GM18505 (cell line): ENCODE measurements at regions not wholly inside any gene's neighbourhood (a gene's known extent, or its start where the extent isn't known, plus 50 kb on each side); places are given as distances from the start of the nearest gene placed in this dataset.

ENCODE experiments used
- ATAC-seq: cut with Tn5 transposase; IDR thresholded peaks from one replicate; pipeline ENCODE4 v1.9.1; 2021; ENCODE audit not compliant: unreplicated experiment
- POLR2A ChIP-seq: IDR thresholded peaks from 4 replicates; pipeline ENCODE4 v1.6.1; 2011; ENCODE audit warnings: borderline replicate concordance; ENCODE audit not compliant: insufficient read depth, insufficient read length; ENCODE audit errors: extremely low read depth

GRCh38 chr5:6090838-6091237, 287.5 kb downstream of the MED10 start:
- no peak for TF ChIP-seq POLR2A
- ATAC-seq = no peak

- no peak for ATAC-seq
- TF ChIP-seq POLR2A = no peak
These were observed 288.2 kb downstream of the MED10 start for GRCh38 chr5:6090079-6090654.

GRCh38 chr5:6088706-6089105, 289.6 kb downstream of the MED10 start:
- TF ChIP-seq POLR2A = no peak
- no peak for ATAC-seq

GRCh38 chr5:6087576-6087975, 290.8 kb downstream of the MED10 start:
- ATAC-seq = no peak
- TF ChIP-seq POLR2A = no peak

GRCh38 chr5:6086871-6087270, 291.5 kb downstream of the MED10 start:
- no peak for TF ChIP-seq POLR2A
- ATAC-seq = no peak

GRCh38 chr5:6085341-6085860, 292.9 kb downstream of the MED10 start:
- no peak for TF ChIP-seq POLR2A
- ATAC-seq = no peak

- ATAC-seq = no peak
- TF ChIP-seq POLR2A = no peak
These were observed 293.5 kb downstream of the MED10 start for GRCh38 chr5:6084836-6085235.

- no peak for ATAC-seq
- no peak for TF ChIP-seq POLR2A
These were observed 294.0 kb downstream of the MED10 start for GRCh38 chr5:6084376-6084775.

GRCh38 chr5:6083311-6083978, 294.9 kb downstream of the MED10 start:
- no peak for ATAC-seq
- no peak for TF ChIP-seq POLR2A

- no peak for ATAC-seq
- TF ChIP-seq POLR2A = no peak
These were observed 295.7 kb downstream of the MED10 start for GRCh38 chr5:6082685-6083084.

- TF ChIP-seq POLR2A = no peak
- ATAC-seq = no peak
These were observed 296.6 kb downstream of the MED10 start for GRCh38 chr5:6081727-6082210.

- ATAC-seq = no peak
- no peak for TF ChIP-seq POLR2A
These were observed 297.2 kb downstream of the MED10 start for GRCh38 chr5:6080930-6081726.

- no peak for ATAC-seq
- TF ChIP-seq POLR2A = no peak
These were observed 297.9 kb downstream of the MED10 start for GRCh38 chr5:6080436-6080835.
